Forelimb muscle (tissue), 1 donor: ENCODE measurements at regions not wholly inside any gene's neighbourhood (a gene's known extent, or its start where the extent isn't known, plus 50 kb on each side); places are given as distances from the start of the nearest gene placed in this dataset.
"Not testable (repeated sequence)": the region's sequence is repeated elsewhere in the genome, so short reads cannot be mapped to it uniquely, and the experiment has no call there.

Experiments used
- DNase-seq: peaks from one replicate; pipeline ENCODE4 v3.0.0-alpha.2; 2013; ENCODE audit warnings: low read depth

DNA sequence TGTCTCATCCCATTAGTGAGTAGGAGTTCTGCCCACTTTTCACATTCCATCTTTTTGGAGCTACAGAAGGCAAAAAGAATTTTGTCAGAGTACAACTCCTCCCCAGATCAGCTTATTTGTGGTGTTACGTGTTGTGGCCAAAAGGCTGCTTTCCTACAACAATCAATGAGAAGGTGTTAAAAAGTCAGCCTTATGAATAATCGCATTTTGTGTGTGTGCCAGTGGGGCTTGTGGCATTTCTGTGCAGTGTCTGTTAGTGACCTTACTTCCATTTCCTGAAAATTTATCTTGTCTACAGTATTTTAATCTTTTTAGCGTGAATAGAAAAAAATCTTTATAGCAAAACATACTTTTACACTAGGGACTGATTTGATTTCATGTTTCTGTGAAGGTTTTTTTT, 458.3 kb upstream of the LCORL start:
- no peak for DNase-seq

DNA sequence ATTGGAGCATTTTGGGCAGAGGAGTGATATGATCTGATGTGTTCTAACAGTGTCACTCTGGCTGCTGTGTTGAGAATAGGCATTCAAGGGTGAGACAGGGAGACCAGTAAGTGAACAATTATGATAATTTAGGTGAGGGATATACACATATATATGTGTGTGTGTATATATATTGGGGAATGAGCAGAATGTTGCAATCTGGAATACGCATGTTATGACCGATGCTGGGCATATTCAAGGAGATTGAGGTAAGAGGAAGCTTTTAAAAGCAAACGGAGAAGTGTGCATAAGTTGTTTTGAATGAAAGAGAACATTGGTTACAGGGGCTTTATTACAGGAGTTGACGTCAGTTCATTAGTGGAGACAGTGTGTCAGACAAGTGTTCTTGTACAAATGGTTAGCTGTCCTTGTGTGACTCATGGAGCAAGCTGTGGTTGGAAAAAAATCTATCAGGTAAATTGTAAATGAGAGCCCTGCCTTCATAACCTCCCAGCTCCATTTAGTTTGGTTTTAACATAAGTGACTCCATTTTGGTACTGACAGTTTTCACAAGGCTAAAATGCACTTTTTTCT, 442.5 kb upstream of the LCORL start:
- no peak for DNase-seq

GRCh38 chr4:18458465-18458864, 436.9 kb upstream of the LCORL start:
- DNase-seq, result no peak

DNA sequence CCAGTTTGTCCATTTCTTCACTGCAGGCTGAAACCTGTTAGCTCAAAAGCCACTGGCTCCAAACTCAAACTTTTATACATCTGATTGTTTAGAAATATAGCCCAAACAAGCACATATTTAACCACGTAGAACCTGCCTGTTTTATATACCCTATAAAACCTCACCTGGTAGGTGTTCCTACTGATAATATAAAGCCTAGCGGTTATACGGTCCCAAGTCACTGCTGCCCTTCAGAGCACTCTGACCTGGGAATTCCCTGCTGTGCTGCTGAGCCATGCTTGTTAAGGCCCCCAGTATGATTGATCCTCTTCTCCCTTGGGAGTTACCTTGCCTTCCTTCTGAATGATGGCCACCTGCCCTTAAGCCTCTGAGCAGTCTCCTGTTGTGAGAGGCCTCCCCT, 432.8 kb upstream of the LCORL start:
- no peak for DNase-seq

DNA sequence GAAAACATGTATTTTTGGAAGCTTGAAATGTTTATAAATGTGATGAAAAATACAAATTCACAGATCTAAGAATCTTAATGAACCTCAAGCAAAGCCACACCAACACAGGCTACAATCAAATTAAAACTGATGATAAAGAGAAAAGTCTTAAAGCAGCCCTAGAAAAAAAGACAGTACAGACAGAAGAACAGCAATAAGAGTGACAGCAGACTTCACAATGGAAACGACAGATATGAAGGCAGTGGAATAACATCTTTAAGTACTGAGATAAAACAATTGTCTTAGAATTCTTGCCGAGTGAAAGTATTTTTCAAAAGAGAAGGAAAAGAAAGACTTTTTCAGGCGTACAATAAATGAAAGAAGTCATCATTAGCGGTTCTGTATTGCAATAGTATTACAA, 423.6 kb upstream of the LCORL start:
- DNase-seq, result no peak

GRCh38 chr4:18444206-18444605, 422.7 kb upstream of the LCORL start:
- DNase-seq, result no peak

DNA sequence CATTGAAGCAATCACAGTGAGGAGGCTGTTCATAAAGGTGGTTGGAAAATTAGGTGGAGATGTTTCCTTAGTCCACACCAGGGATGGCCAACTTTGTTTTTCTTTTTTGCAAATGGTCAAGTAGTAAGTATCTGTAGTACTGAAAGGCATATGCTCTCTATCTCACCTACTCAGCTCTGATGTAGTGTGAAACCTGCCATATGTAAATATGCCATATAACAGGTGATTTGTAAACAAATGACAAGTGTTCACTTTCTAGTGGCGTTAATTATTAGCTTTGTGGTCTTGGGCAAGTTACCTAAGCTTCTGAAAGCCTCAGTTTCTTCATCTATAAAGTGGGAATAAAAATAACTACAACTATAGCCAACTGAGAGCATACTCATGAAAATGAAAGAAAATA, 421.4 kb upstream of the LCORL start:
- no peak for DNase-seq

DNA sequence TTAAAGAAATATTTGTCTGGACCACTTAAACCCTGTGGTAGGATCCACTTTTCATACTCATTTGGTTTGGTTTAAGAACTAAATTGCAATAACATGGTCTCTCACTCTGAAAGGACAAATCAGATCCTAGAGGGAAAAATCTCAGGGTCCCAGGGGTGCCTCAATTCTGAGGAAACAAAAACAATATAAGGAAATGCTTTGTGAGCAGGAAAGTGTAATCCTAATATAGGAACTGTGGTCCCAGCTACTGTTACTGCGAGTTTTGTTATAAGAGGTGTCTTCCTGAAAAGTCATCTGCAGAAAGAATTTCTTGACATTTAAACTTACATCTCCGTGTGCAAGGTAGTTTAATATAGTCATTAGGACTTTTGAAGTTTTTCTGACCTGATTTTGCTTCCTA, 420.1 kb upstream of the LCORL start:
- no peak for DNase-seq

DNA sequence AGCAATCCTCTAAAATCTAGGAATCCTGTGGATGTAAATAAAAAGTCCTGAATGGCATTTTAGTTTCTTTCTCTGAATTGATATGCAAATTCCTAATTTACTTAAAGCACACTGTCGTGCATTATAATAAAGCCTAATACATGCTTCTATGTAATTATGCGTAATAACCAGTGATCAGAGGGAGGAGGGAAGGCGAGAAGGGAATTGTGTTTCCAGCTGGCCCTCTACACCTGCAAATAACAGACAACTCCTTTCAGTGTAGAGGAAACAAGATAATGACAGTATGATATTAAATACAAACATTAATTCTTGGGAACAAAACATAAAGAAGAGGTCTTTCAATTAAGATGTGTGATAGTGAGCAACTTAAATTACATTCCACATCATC, 419.6 kb upstream of the LCORL start:
- no peak for DNase-seq

GRCh38 chr4:18440527-18441202, 419.1 kb upstream of the LCORL start:
- DNase-seq, result no peak

DNA sequence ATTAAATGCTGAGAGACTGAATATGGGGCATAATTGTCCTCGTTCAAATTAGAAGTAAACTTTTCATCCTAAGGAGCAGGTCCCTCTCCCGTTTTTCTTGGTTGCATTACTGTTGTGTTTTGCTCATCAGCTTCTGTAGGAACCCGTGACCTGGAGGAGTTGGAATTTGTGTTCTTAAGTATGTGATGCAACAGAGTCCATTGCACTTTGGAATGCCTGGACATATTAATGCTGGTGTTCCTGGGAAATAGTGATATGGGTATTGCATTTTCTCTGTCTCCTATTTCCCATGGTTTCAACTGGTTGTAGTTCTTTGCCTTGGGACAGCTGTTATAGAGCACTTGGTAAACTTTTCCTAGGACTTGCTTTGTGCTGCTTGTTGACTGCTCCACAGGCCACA, 417.8 kb upstream of the LCORL start:
- DNase-seq, result no peak

DNA sequence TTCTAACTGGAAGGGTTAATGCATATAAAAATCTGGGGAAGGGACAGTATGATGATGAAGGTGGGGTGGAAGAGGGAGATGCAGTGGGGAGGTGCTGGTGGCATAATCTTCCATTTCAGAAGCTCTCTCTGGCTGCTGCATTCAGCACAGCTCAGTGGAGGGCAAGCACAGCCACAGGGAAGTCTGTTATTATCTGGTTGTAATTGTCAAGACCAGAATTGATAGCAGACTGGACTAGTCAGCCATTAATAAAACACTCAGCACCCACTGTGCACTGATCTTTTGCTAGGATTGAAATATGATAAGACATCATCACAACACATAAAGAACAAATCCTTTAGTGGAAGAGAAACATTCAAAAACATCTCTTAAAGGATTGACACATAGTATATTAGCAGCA, 414.2 kb upstream of the LCORL start:
- no peak for DNase-seq

- DNase-seq, result no peak
Observed at GRCh38 chr4:18422685-18423084, 401.1 kb upstream of the LCORL start.

DNA sequence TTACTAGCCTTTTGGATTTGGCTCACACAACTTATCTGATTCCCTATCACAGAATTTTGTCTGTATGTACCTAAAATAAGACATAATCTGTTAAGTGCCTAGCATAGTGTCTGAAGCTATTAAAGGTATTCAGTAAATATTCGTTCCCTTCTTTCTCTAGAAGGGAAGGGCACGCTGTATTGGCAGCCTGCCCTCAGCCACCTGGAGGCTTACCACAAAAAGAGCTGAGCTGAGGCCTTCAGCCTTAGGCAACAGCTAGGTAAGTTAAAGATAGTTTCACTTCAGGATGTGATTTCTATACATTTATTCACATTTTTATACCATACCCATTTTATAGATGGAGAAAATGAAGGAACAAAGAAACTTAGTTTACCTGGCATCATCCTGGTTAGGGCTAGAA, 400.0 kb upstream of the LCORL start:
- no peak for DNase-seq

GRCh38 chr4:18419780-18420179, 398.2 kb upstream of the LCORL start:
- no peak for DNase-seq

GRCh38 chr4:18418195-18418898, 396.8 kb upstream of the LCORL start:
- DNase-seq, result not testable (repeated sequence)

GRCh38 chr4:18417651-18418050, 396.1 kb upstream of the LCORL start:
- not testable (repeated sequence) for DNase-seq

DNA sequence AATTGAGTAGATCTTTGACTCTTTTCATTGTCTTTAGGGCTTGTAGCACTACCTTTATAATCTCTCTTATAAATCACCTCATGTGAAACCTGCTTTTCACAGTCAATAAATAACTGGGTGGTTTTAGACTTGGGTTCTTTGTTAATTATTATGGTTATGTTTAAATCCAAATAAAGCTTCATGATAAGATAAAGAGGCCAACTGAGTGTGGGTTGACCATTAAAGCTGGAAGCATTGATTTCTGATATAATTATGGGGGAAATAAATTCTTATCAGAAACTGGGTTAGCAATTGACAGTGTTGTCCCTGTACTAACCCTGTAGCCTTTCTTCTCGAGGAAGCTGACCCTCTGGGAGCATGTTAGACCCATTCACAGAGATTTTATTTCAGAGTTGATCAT, 384.7 kb upstream of the LCORL start:
- no peak for DNase-seq

DNA sequence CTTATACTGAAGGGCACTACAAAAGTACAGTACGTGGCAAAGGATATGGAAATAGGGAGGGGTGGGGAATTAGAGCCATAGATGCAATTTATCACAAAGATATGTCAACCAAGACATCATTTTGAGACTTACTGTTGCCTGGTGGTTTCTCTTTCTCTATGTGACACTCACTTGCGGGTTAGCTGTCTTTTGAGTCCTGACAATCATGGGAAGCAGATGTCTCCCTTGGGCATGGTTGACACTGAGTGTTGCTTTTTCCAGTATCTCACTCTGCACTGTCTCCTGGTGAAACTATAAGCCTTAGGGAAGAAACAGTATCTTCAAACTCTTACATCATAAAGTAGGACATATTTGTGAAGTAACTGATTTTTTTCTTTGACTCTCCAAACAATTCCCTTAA, 383.5 kb upstream of the LCORL start:
- DNase-seq, result no peak

- no peak for DNase-seq
Observed at GRCh38 chr4:18404642-18405041, 383.1 kb upstream of the LCORL start.

- no peak for DNase-seq
Observed at GRCh38 chr4:18403327-18403726, 381.8 kb upstream of the LCORL start.

DNA sequence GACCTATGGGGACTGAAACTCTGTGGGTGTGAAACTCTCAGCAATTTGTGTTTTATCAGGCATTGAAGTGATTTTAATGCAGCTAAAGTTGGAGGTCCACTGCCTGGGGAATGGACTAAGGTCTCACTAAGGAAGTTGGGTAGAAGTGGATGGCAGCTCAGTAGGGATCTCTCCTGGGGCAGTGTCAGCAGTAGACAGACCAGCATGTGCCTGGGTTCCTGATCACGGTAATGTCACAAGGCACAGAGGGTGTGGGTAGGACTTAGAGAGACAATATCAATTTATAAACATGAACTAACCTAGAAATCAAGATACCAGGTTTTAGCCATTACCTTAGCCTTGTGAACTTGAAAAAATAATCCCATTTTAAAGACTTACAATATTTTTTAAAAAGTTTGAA, 380.3 kb upstream of the LCORL start:
- DNase-seq, result no peak

DNA sequence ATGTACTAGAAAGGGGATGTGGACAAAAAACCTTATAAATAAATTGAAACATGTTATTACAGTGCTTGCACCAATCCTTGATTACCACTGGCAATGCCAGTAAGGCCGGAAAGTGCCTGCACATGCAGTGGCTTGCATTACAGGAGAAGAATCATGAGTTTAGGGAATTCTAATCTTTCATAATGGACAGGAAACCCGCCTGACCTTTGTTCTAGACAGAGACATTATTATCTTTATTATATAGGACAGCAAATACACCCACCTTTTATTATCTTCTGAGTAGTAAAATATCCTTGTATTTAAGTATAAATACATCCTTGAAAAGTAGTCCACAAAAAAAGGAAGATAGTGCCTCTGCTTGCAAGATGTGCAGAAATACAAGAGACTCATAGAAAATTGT, 379.9 kb upstream of the LCORL start:
- no peak for DNase-seq
